ENCODE measurements at regions not wholly inside any gene's neighbourhood (a gene's known extent, or its start where the extent isn't known, plus 50 kb on each side); places are given as distances from the start of the nearest gene placed in this dataset.

GRCh38 chr12:116421785-116422538, 137.2 kb upstream of the MAP1LC3B2 start:
- TF ChIP-seq EZH2 (IDR thresholded peaks at IDR 0.05) (no peak), POLR2AphosphoS5 (IDR thresholded peaks at IDR 0.05; ENCODE audit: borderline replicate concordance, low read depth, low read length) (no peak), FOXP2 (optimal IDR thresholded peaks at IDR 0.05; ENCODE audit: control extremely low read depth, extremely low read length, insufficient read depth) (no peak)

Measured in SK-N-MC (cell line).